Pancreas (tissue), 10 donors: ENCODE measurements at regions not wholly inside any gene's neighbourhood (a gene's known extent, or its start where the extent isn't known, plus 50 kb on each side); places are given as distances from the start of the nearest gene placed in this dataset.

ENCODE experiments used
- ATAC-seq, 4 donors: fragments of 200-7000 bp; cut with Tn5 transposase; one replicate each; pipeline versions ENCODE4 v1.8.0 to v1.9.1; 2020; ENCODE audit warnings: mild to moderate bottlenecking in 4 of 4, moderate library complexity in 4 of 4
- DNase-seq, 6 donors: peaks; one replicate each; pipeline ENCODE4 v3.0.0-alpha.2; 2020
- FAIRE-seq: peaks from 2 replicates; lab custom pipeline; 2012; peaks lifted over from hg19 to GRCh38; lab: Jason Lieb, UNC
- H3K27ac ChIP-seq, 4 donors: fragments of 200-600 bp; sonication (generic); 1 replicate in 3 of 4; 2 replicates in 1 of 4; pipeline versions ENCODE4 v1.5.0 to v1.8.0; 2020
- H3K27me3 ChIP-seq, 4 donors: fragments of 200-600 bp; one replicate each; pipeline ENCODE4 v1.8.0; 2021
- H3K36me3 ChIP-seq, 3 donors: fragments of 200-600 bp; sonication (generic) in 1 of 3; one replicate each; pipeline versions ENCODE4 v1.5.0 to v1.8.0; 2020 to 2021
- H3K4me1 ChIP-seq, 3 donors: fragments of 200-600 bp; one replicate each; pipeline ENCODE4 v1.8.0; 2021
- H3K4me3 ChIP-seq, 4 donors: fragments of 200-600 bp; sonication (generic) in 2 of 4; one replicate each; pipeline versions ENCODE4 v1.5.0 to v1.8.0; 2020 to 2021
- H3K9me3 ChIP-seq, 4 donors: fragments of 200-600 bp; one replicate each; pipeline ENCODE4 v1.8.0; 2021
- CTCF ChIP-seq, 4 donors: fragments of 200-600 bp; sonication (generic) in 3 of 4; IDR thresholded peaks; one replicate each; pipeline versions ENCODE4 v1.5.0 to v1.8.0; 2021; ENCODE audit warnings: antibody characterized with exemption in 4 of 4
- WGBS, 2 donors: extraction: QIAGEN DNeasy Blood & Tissue Kit; methylation state at CpG; one replicate each; pipeline ENCODE4 v1.1.7; 2013; 5-methylcytosine and 5-hydroxymethylcytosine counted together
- intact Hi-C, 3 donors: fragments of 100-400 bp; cut with DNase I; formaldehyde crosslinking; loops; one replicate each; pipeline versions ENCODE4 v1.11.1 to v1.14.2; 2022
- donor health status: healthy with polysubstance abuse.
- donor health status: DM: no; HTN: no; CAD: no; lungs with moderate emphysema.
- donor health status: DM: no; HTN: no; CAD: no.
- donor health status: control.
- donor health status: control.
- donor health status: Bipolar disorder and iron deficiency.
- donor health status: DM: yes; HTN: yes; CAD: no.
- donor health status: DM: no; HTN: no; CAD: no.
- donor health status: DM: no; HTN: no; CAD: no.
- donor health status: DM: yes; HTN: yes; CAD: no.

- intact Hi-C loops = no loop called here
- ATAC-seq (no peak), FAIRE-seq (no peak), DNase-seq (no peak)
- no peak overlapping the region for H3K27ac ChIP-seq
- 11 to 14% methylated on average over 1 of the region's 1 CpG for whole genome bisulfite sequencing, 2 donors
- H3K27me3 ChIP-seq = no peaks in the 10 kb centered on the region
- TF ChIP-seq CTCF (IDR thresholded peaks at IDR 0.05) = no peak
- H3K4me3 ChIP-seq = no peak overlapping the region
- H3K9me3 ChIP-seq = no peaks in the 10 kb centered on the region
- H3K4me1 ChIP-seq = no peaks in the 10 kb centered on the region
- no peaks in the 10 kb centered on the region for H3K36me3 ChIP-seq
These were observed 428.6 kb upstream of the GJE1 start for GRCh38 chr6:141704151-141704550.

GRCh38 chr6:141701732-141702131 is 431.0 kb upstream of the GJE1 start:
- no peak for FAIRE-seq
- 75 to 90% methylated on average over 2 of the region's 2 CpGs for WGBS, 2 donors
- intact Hi-C loops = no loop called here

GRCh38 chr6:141700819-141701218 is 431.9 kb upstream of the GJE1 start:
- no peaks in the 10 kb centered on the region for H3K27me3 ChIP-seq
- WGBS, 2 donors = 25 to 30% methylated on average over 2 of the region's 2 CpGs
- DNase-seq (no peak), FAIRE-seq (no peak), ATAC-seq (no peak)
- H3K4me1 ChIP-seq = no peaks in the 10 kb centered on the region
- no peak for TF ChIP-seq CTCF (IDR thresholded peaks at IDR 0.05)
- no peaks in the 10 kb centered on the region for H3K36me3 ChIP-seq
- intact Hi-C loops = no loop called here
- no peak overlapping the region for H3K4me3 ChIP-seq
- H3K9me3 ChIP-seq = no peaks in the 10 kb centered on the region
- no peak overlapping the region for H3K27ac ChIP-seq

More at GRCh38 chr6:141701732-141702131, 431.0 kb upstream of the GJE1 start:
- TF ChIP-seq CTCF (IDR thresholded peaks at IDR 0.05) = no peak
- Histone ChIP-seq H3K27me3 (no peaks in the 10 kb centered on the region), H3K36me3 (no peaks in the 10 kb centered on the region), H3K9me3 (no peaks in the 10 kb centered on the region), H3K27ac (no peak overlapping the region), H3K4me3 (no peak overlapping the region), H3K4me1 (no peaks in the 10 kb centered on the region)
- DNase-seq (no peak), ATAC-seq (no peak)

DNA sequence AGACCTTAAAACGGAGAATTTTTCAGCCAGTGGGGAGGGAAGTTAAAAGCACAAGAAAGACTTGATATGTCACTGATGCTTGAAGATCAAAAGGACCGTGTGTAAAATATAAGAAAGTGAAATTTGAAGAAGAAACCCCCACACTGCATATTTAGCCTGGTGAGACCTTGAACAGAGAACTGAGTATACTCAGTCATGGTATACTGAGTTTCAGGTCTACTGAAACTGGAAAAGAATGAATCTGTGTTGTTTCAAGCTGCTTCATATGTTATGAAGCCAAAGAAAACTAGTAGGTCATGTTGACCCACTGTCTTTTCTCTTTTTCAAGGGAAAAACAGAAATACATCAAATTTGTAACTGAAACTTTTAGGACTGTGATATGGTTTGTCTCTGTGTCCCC is 443.8 kb upstream of the GJE1 start:
- ATAC-seq = no peak

More for the DNA sequence above, 443.8 kb upstream of the GJE1 start:
- Histone ChIP-seq H3K4me3 (no peak overlapping the region), H3K27me3 (no peaks in the 10 kb centered on the region), H3K36me3 (no peaks in the 10 kb centered on the region), H3K4me1 (no peaks in the 10 kb centered on the region), H3K27ac (no peak overlapping the region), H3K9me3 (no peaks in the 10 kb centered on the region)
- FAIRE-seq = no peak
- WGBS, 2 donors = 43 to 47% methylated on average over 2 of the region's 2 CpGs
- no peak for TF ChIP-seq CTCF (IDR thresholded peaks at IDR 0.05)
- intact Hi-C loops = no loop called here
- no peak for DNase-seq
